VCaP (cell line): ENCODE measurements at regions not wholly inside any gene's neighbourhood (a gene's known extent, or its start where the extent isn't known, plus 50 kb on each side); places are given as distances from the start of the nearest gene placed in this dataset.
"Not testable (repeated sequence)": the region's sequence is repeated elsewhere in the genome, so short reads cannot be mapped to it uniquely, and the experiment has no call there.

Experiments used
- H3K27ac ChIP-seq: fragments of 450-650 bp; 2 replicates; pipeline ENCODE4 v1.5.1; 2017
- TF ChIP-seq, protein P1 (sequence below): fragments of 450-650 bp; conservative IDR thresholded peaks from 2 replicates; pipeline ENCODE4 v1.5.1; 2017; ENCODE audit warnings: mild to moderate bottlenecking, moderate library complexity

- TF ChIP-seq, protein P1, sequence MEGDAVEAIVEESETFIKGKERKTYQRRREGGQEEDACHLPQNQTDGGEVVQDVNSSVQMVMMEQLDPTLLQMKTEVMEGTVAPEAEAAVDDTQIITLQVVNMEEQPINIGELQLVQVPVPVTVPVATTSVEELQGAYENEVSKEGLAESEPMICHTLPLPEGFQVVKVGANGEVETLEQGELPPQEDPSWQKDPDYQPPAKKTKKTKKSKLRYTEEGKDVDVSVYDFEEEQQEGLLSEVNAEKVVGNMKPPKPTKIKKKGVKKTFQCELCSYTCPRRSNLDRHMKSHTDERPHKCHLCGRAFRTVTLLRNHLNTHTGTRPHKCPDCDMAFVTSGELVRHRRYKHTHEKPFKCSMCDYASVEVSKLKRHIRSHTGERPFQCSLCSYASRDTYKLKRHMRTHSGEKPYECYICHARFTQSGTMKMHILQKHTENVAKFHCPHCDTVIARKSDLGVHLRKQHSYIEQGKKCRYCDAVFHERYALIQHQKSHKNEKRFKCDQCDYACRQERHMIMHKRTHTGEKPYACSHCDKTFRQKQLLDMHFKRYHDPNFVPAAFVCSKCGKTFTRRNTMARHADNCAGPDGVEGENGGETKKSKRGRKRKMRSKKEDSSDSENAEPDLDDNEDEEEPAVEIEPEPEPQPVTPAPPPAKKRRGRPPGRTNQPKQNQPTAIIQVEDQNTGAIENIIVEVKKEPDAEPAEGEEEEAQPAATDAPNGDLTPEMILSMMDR: no peak
- no peak overlapping the region for H3K27ac ChIP-seq
These were observed 419.1 kb upstream of the LCORL start for GRCh38 chr4:18440527-18441202.

DNA sequence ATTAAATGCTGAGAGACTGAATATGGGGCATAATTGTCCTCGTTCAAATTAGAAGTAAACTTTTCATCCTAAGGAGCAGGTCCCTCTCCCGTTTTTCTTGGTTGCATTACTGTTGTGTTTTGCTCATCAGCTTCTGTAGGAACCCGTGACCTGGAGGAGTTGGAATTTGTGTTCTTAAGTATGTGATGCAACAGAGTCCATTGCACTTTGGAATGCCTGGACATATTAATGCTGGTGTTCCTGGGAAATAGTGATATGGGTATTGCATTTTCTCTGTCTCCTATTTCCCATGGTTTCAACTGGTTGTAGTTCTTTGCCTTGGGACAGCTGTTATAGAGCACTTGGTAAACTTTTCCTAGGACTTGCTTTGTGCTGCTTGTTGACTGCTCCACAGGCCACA, 417.8 kb upstream of the LCORL start:
- no peak overlapping the region for H3K27ac ChIP-seq
- TF ChIP-seq, protein P1: no peak

GRCh38 chr4:18435781-18436180, 414.2 kb upstream of the LCORL start:
- no peak overlapping the region for H3K27ac ChIP-seq
- TF ChIP-seq, protein P1: no peak

- TF ChIP-seq, protein P1: no peak
- no peak overlapping the region for H3K27ac ChIP-seq
These were observed 401.1 kb upstream of the LCORL start for GRCh38 chr4:18422685-18423084.

DNA sequence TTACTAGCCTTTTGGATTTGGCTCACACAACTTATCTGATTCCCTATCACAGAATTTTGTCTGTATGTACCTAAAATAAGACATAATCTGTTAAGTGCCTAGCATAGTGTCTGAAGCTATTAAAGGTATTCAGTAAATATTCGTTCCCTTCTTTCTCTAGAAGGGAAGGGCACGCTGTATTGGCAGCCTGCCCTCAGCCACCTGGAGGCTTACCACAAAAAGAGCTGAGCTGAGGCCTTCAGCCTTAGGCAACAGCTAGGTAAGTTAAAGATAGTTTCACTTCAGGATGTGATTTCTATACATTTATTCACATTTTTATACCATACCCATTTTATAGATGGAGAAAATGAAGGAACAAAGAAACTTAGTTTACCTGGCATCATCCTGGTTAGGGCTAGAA, 400.0 kb upstream of the LCORL start:
- TF ChIP-seq, protein P1: no peak
- H3K27ac ChIP-seq: no peak overlapping the region

DNA sequence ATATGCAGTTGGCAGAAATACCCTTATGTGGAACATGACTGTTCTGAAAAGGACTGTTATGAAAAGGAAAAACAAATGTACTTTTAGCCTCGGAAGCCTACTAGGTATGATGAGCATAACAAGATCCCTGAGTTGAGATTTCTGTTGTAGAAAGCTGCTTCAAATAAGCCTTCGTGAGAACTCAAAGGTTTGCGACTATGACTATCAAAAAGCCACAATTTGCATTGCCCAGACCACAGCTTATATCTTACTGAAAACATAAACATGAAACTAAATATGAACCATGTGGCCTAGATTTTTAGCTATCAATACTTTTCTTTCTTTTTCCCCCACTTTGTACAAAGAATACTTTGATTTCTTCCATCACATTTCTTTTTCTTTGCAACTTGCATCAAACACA, 398.2 kb upstream of the LCORL start:
- H3K27ac ChIP-seq: no peak overlapping the region
- TF ChIP-seq, protein P1: no peak

GRCh38 chr4:18418195-18418898, 396.8 kb upstream of the LCORL start:
- not testable (repeated sequence) for H3K27ac ChIP-seq

GRCh38 chr4:18417651-18418050, 396.1 kb upstream of the LCORL start:
- H3K27ac ChIP-seq: not testable (repeated sequence)
